ENCODE measurements at regions not wholly inside any gene's neighbourhood (a gene's known extent, or its start where the extent isn't known, plus 50 kb on each side); places are given as distances from the start of the nearest gene placed in this dataset.

DNA sequence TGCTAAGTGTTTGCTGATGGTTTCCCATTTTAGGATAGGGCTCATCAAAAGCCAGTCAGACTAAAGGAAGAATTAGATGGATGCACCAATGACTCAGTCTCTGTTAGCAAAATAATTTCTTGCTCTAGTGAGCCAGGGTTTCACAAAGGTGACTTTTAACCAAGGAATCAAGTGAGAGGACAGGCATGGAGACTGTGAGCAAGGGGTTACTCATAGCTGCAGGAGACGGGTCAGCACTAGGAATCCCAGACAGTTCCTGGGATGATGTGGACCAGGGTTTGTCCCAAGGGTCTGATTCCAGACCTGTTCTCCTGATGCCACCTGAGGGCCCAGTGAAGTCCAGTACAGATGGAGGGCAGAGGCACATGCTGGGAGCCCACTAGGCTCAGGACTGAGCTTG, 138.1 kb downstream of the NOC3L start:
- Histone ChIP-seq H3K36me3 (ENCODE audit: control insufficient read depth, insufficient read depth, low read length) (no peaks in the 10 kb centered on the region), H3K9me3 (ENCODE audit: control insufficient read depth, insufficient read depth, low read length) (no peaks in the 10 kb centered on the region), H3K9ac (ENCODE audit: low read depth, low read length) (no peak overlapping the region), H3K4me1 (ENCODE audit: control insufficient read depth, insufficient read depth, low read length) (no peaks in the 10 kb centered on the region), H3K27me3 (ENCODE audit: control insufficient read depth, insufficient read depth, low read length) (no peaks in the 10 kb centered on the region), H3K4me3 (ENCODE audit: low read depth, low read length) (no peak overlapping the region), H3K27ac (ENCODE audit: low read depth, low read length) (no peak overlapping the region)

DNA sequence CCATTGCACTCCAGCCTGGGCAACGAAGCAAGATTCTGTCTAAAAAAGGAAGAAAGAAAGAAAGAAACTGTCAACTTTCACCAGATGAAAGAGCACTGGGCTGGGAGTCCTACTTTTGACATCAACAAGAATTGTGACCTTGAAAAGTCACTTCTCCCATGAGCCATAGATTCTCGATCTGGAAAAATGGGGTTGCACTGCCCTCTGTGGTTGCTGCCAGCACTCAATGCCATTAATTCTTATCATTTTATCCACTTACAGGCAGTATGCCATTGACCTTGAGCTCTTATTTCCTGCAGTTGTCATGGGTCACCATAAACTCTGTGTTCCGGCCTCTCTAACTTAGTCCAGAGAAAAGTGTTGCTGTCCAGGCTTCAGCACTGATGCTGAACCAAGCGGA, 137.2 kb downstream of the NOC3L start:
- H3K9me3 ChIP-seq (ENCODE audit: control insufficient read depth, insufficient read depth, low read length), result no peaks in the 10 kb centered on the region; the same call in 1 of the 2 replicates

GRCh38 chr10:94230134-94230785, 132.5 kb downstream of the NOC3L start:
- no peaks in the 10 kb centered on the region; the same call in 1 of the 2 replicates for H3K9me3 ChIP-seq (ENCODE audit: control insufficient read depth, insufficient read depth, low read length)
- no peaks in the 10 kb centered on the region for H3K4me1 ChIP-seq (ENCODE audit: control insufficient read depth, insufficient read depth, low read length)
- H3K9ac ChIP-seq (ENCODE audit: low read depth, low read length), result no peak overlapping the region
- H3K4me3 ChIP-seq (ENCODE audit: low read depth, low read length), result no peak overlapping the region
- H3K27ac ChIP-seq (ENCODE audit: low read depth, low read length), result no peak overlapping the region
- no peaks in the 10 kb centered on the region for H3K27me3 ChIP-seq (ENCODE audit: control insufficient read depth, insufficient read depth, low read length)
- no peaks in the 10 kb centered on the region for H3K36me3 ChIP-seq (ENCODE audit: control insufficient read depth, insufficient read depth, low read length)

More for the DNA sequence above, 137.2 kb downstream of the NOC3L start:
- no peaks in the 10 kb centered on the region for H3K4me1 ChIP-seq (ENCODE audit: control insufficient read depth, insufficient read depth, low read length)
- no peak overlapping the region for H3K27ac ChIP-seq (ENCODE audit: low read depth, low read length)
- no peaks in the 10 kb centered on the region for H3K36me3 ChIP-seq (ENCODE audit: control insufficient read depth, insufficient read depth, low read length)
- H3K9ac ChIP-seq (ENCODE audit: low read depth, low read length), result no peak overlapping the region
- no peaks in the 10 kb centered on the region for H3K27me3 ChIP-seq (ENCODE audit: control insufficient read depth, insufficient read depth, low read length)
- H3K4me3 ChIP-seq (ENCODE audit: low read depth, low read length), result no peak overlapping the region

- no peaks in the 10 kb centered on the region; the same call in 1 of the 2 replicates for H3K9me3 ChIP-seq (ENCODE audit: control insufficient read depth, insufficient read depth, low read length)
- H3K27me3 ChIP-seq (ENCODE audit: control insufficient read depth, insufficient read depth, low read length), result no peaks in the 10 kb centered on the region
- H3K9ac ChIP-seq (ENCODE audit: low read depth, low read length), result no peak overlapping the region
- no peak overlapping the region for H3K4me3 ChIP-seq (ENCODE audit: low read depth, low read length)
- H3K4me1 ChIP-seq (ENCODE audit: control insufficient read depth, insufficient read depth, low read length), result no peaks in the 10 kb centered on the region
- no peaks in the 10 kb centered on the region for H3K36me3 ChIP-seq (ENCODE audit: control insufficient read depth, insufficient read depth, low read length)
- H3K27ac ChIP-seq (ENCODE audit: low read depth, low read length), result no peak overlapping the region
Measured at GRCh38 chr10:94232711-94233383, 129.9 kb downstream of the NOC3L start.

DNA sequence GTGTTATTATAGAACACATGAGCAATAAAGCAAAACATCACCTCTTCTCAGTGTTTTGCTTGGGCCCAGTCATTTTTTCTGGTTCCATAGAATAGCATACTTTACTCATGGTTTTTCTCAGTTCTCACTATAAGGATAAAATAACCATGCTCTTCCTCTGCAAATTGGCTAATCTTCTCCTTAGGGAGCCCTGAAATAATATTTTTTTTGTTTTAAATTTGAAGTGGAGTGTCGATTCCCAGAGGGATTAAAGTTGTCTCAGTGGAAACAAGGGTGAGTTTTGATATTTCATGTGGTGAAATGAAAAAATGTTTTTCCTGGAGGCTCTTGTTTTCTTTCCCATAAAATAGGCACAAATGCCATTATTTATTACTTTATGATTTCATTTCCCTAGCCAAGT, 127.3 kb downstream of the NOC3L start:
- H3K4me1 ChIP-seq (ENCODE audit: control insufficient read depth, insufficient read depth, low read length), result no peaks in the 10 kb centered on the region
- H3K9me3 ChIP-seq (ENCODE audit: control insufficient read depth, insufficient read depth, low read length), result no peaks in the 10 kb centered on the region; the same call in 1 of the 2 replicates
- H3K36me3 ChIP-seq (ENCODE audit: control insufficient read depth, insufficient read depth, low read length), result no peaks in the 10 kb centered on the region
- no peak overlapping the region for H3K9ac ChIP-seq (ENCODE audit: low read depth, low read length)
- no peak overlapping the region for H3K27ac ChIP-seq (ENCODE audit: low read depth, low read length)
- no peak overlapping the region for H3K4me3 ChIP-seq (ENCODE audit: low read depth, low read length)
- H3K27me3 ChIP-seq (ENCODE audit: control insufficient read depth, insufficient read depth, low read length), result no peaks in the 10 kb centered on the region

- Histone ChIP-seq H3K4me3 (ENCODE audit: low read depth, low read length) (no peak overlapping the region), H3K27ac (ENCODE audit: low read depth, low read length) (no peak overlapping the region), H3K9ac (ENCODE audit: low read depth, low read length) (no peak overlapping the region), H3K4me1 (ENCODE audit: control insufficient read depth, insufficient read depth, low read length) (no peaks in the 10 kb centered on the region), H3K36me3 (ENCODE audit: control insufficient read depth, insufficient read depth, low read length) (no peaks in the 10 kb centered on the region), H3K9me3 (ENCODE audit: control insufficient read depth, insufficient read depth, low read length) (no peaks in the 10 kb centered on the region), H3K27me3 (ENCODE audit: control insufficient read depth, insufficient read depth, low read length) (no peaks in the 10 kb centered on the region)
Measured at GRCh38 chr10:94238006-94238617, 124.6 kb downstream of the NOC3L start.

DNA sequence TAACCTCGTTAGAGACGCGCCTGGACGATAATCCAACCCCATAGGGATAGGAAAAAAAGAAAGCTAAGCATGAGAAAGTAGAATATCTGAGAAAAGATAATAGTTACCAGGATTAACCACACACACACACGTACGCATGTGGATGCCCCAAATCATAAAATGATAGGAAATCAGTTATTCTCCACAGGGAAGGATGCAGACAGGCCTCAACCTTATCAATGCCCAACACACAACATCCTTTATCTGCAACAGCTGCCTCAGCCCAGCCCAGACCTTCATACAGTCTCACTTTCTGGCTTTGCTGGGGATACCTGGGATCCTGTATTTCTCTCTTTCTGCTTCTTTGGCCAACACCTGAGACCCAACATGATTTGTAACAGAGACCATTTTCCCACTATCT, 123.0 kb downstream of the NOC3L start:
- H3K27ac ChIP-seq (ENCODE audit: low read depth, low read length), result no peak overlapping the region
- H3K36me3 ChIP-seq (ENCODE audit: control insufficient read depth, insufficient read depth, low read length), result no peaks in the 10 kb centered on the region
- H3K4me3 ChIP-seq (ENCODE audit: low read depth, low read length), result no peak overlapping the region
- no peaks in the 10 kb centered on the region for H3K4me1 ChIP-seq (ENCODE audit: control insufficient read depth, insufficient read depth, low read length)
- no peaks in the 10 kb centered on the region for H3K27me3 ChIP-seq (ENCODE audit: control insufficient read depth, insufficient read depth, low read length)
- H3K9me3 ChIP-seq (ENCODE audit: control insufficient read depth, insufficient read depth, low read length), result no peaks in the 10 kb centered on the region
- H3K9ac ChIP-seq (ENCODE audit: low read depth, low read length), result no peak overlapping the region

DNA sequence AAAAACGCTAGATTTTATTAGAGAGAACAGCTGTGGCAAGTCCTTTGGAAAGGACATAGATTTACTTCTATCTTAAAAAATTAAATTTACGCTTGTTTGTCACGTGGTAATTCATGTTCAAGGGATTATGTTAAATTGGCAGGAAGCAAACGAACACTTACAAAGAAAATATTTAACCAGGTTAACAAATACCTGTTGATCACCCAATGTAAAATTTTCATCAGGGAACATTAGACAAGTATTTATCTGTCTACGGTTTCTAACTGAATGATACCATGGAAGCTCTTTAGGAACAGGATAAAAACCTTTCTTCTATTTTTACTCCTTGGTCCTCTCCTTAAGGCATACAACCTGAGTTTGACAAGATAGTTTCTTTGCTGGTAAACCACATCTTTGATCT, 122.2 kb downstream of the NOC3L start:
- H3K4me1 ChIP-seq (ENCODE audit: control insufficient read depth, insufficient read depth, low read length), result no peaks in the 10 kb centered on the region
- H3K27ac ChIP-seq (ENCODE audit: low read depth, low read length), result no peak overlapping the region
- H3K4me3 ChIP-seq (ENCODE audit: low read depth, low read length), result no peak overlapping the region
- no peak overlapping the region for H3K9ac ChIP-seq (ENCODE audit: low read depth, low read length)
- no peaks in the 10 kb centered on the region for H3K36me3 ChIP-seq (ENCODE audit: control insufficient read depth, insufficient read depth, low read length)
- H3K9me3 ChIP-seq (ENCODE audit: control insufficient read depth, insufficient read depth, low read length), result no peaks in the 10 kb centered on the region
- no peaks in the 10 kb centered on the region for H3K27me3 ChIP-seq (ENCODE audit: control insufficient read depth, insufficient read depth, low read length)

GRCh38 chr10:94240901-94241300, 121.8 kb downstream of the NOC3L start:
- Histone ChIP-seq H3K4me1 (ENCODE audit: control insufficient read depth, insufficient read depth, low read length) (no peaks in the 10 kb centered on the region), H3K27me3 (ENCODE audit: control insufficient read depth, insufficient read depth, low read length) (no peaks in the 10 kb centered on the region), H3K9me3 (ENCODE audit: control insufficient read depth, insufficient read depth, low read length) (no peaks in the 10 kb centered on the region), H3K27ac (ENCODE audit: low read depth, low read length) (no peak overlapping the region), H3K9ac (ENCODE audit: low read depth, low read length) (no peak overlapping the region), H3K4me3 (ENCODE audit: low read depth, low read length) (no peak overlapping the region), H3K36me3 (ENCODE audit: control insufficient read depth, insufficient read depth, low read length) (no peaks in the 10 kb centered on the region)

DNA sequence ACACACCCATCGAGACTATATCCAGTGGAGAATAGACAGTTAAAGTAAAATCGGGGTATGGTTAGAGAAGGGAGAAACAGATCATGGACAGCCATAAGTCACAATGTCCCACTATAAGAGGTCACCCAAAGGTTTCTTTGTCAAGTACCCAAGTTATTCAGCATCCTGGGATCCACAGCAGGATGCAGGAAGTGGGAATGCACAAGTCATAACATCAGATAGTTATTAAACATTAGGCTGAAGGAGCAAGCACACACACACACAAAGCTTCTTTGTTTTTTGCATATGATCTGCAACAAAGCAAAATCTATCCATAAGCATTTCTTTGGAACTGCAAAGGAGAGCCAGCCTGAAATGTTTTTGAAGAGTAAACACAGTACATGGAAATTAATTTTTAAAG, 111.6 kb downstream of the NOC3L start:
- no peak overlapping the region for H3K9ac ChIP-seq (ENCODE audit: low read depth, low read length)

GRCh38 chr10:94251568-94251967, 111.2 kb downstream of the NOC3L start:
- H3K4me1 ChIP-seq (ENCODE audit: control insufficient read depth, insufficient read depth, low read length), result no peaks in the 10 kb centered on the region
- no peaks in the 10 kb centered on the region for H3K36me3 ChIP-seq (ENCODE audit: control insufficient read depth, insufficient read depth, low read length)
- no peak overlapping the region for H3K9ac ChIP-seq (ENCODE audit: low read depth, low read length)
- H3K27ac ChIP-seq (ENCODE audit: low read depth, low read length), result no peak overlapping the region
- H3K4me3 ChIP-seq (ENCODE audit: low read depth, low read length), result no peak overlapping the region
- H3K9me3 ChIP-seq (ENCODE audit: control insufficient read depth, insufficient read depth, low read length), result no peaks in the 10 kb centered on the region
- H3K27me3 ChIP-seq (ENCODE audit: control insufficient read depth, insufficient read depth, low read length), result no peaks in the 10 kb centered on the region

More for the DNA sequence above, 111.6 kb downstream of the NOC3L start:
- no peaks in the 10 kb centered on the region for H3K9me3 ChIP-seq (ENCODE audit: control insufficient read depth, insufficient read depth, low read length)
- H3K4me3 ChIP-seq (ENCODE audit: low read depth, low read length), result no peak overlapping the region
- no peaks in the 10 kb centered on the region for H3K27me3 ChIP-seq (ENCODE audit: control insufficient read depth, insufficient read depth, low read length)
- H3K27ac ChIP-seq (ENCODE audit: low read depth, low read length), result no peak overlapping the region
- no peaks in the 10 kb centered on the region for H3K4me1 ChIP-seq (ENCODE audit: control insufficient read depth, insufficient read depth, low read length)
- H3K36me3 ChIP-seq (ENCODE audit: control insufficient read depth, insufficient read depth, low read length), result no peaks in the 10 kb centered on the region
